A549 (cell line): ENCODE measurements at regions not wholly inside any gene's neighbourhood (a gene's known extent, or its start where the extent isn't known, plus 50 kb on each side); places are given as distances from the start of the nearest gene placed in this dataset.

Source experiments
- ATAC-seq, 2 experiments: fragments of 200-7000 bp in 1 of 2; fragments of >200 bp in 1 of 2; cut with Nextera tagmentation in 1 of 2; cut with Tn5 transposase in 1 of 2; 3 replicates each; pipeline versions ENCODE4 v1.8.0 to v1.9.1; 2018 to 2020; ENCODE audit warnings: mild to moderate bottlenecking in 1 of 2, moderate library complexity in 1 of 2
- CTCF ChIA-PET: fragments of 300-600 bp; sonication (Branson Sonifier 250); formaldehyde crosslinking; extraction: SDS; loops from one replicate; lab custom pipeline; 2021; ENCODE audit warnings: antibody characterized with exemption, inconsistent platforms; lab: Yijun Ruan, JAX
- POLR2A ChIA-PET: fragments of 350-600 bp; formaldehyde crosslinking; extraction: SDS; loops from one replicate; lab custom pipeline; 2021; ENCODE audit warnings: antibody characterized with exemption, inconsistent platforms; lab: Yijun Ruan, JAX
- DNase-seq, 2 experiments: peaks; one replicate each; pipeline versions ENCODE4 v3.0.0 to v3.0.0-alpha.2; 2011 to 2016; ENCODE audit warnings: low read depth in 1 of 2, low spot score in 1 of 2
- FAIRE-seq: peaks from 2 replicates; lab custom pipeline; 2011; peaks lifted over from hg19 to GRCh38; lab: Jason Lieb, UNC
- H3K27ac ChIP-seq, 2 experiments: fragments of >200 bp; sonication (Bioruptor Twin); formaldehyde crosslinking; 3 replicates each; pipeline ENCODE4 v1.5.1; 2016 to 2017
- H3K4me1 ChIP-seq: fragments of >200 bp; sonication (Bioruptor Twin); formaldehyde crosslinking; 3 replicates; pipeline ENCODE4 v1.6.1; 2016
- H3K4me2 ChIP-seq: fragments of >200 bp; sonication (Bioruptor Twin); formaldehyde crosslinking; 3 replicates; pipeline ENCODE4 v1.6.1; 2016
- H3K4me3 ChIP-seq: fragments of >200 bp; sonication (Bioruptor Twin); formaldehyde crosslinking; 3 replicates; pipeline ENCODE4 v1.5.1; 2016
- H3K9me3 ChIP-seq: fragments of >200 bp; sonication (Bioruptor Twin); formaldehyde crosslinking; 3 replicates; pipeline ENCODE4 v1.6.1; 2016
- CBX8 ChIP-seq: fragments of 200-600 bp; sonication (generic); IDR thresholded peaks from 2 replicates; pipeline ENCODE4 v1.6.1; 2016
- EHF ChIP-seq: fragments of 250-450 bp; sonication (Bioruptor Pico); IDR thresholded peaks from 2 replicates; pipeline ENCODE4 v1.5.0; 2020; ENCODE audit warnings: mild to moderate bottlenecking
- EHMT2 ChIP-seq: fragments of 200-600 bp; sonication (generic); IDR thresholded peaks from 2 replicates; pipeline ENCODE4 v1.6.1; 2016; ENCODE audit warnings: antibody characterized with exemption, low read depth, mild to moderate bottlenecking, moderate library complexity
- EP300 ChIP-seq, 2 experiments: fragments of >200 bp; sonication (Bioruptor Twin); formaldehyde crosslinking; IDR thresholded peaks; 2 replicates in 1 of 2; 3 replicates in 1 of 2; pipeline ENCODE4 v1.6.1; 2016 to 2017
- FOSL2 ChIP-seq, 2 experiments: fragments of 450-650 bp in 1 of 2; fragments of >200 bp in 1 of 2; sonication (Bioruptor Twin) in 1 of 2; formaldehyde crosslinking; IDR thresholded peaks; 2 replicates each; pipeline versions ENCODE4 v1.5.0 to v1.6.1; 2016 to 2020; ENCODE audit warnings: mild to moderate bottlenecking in 1 of 2, moderate library complexity in 1 of 2
- HOXB5 ChIP-seq: fragments of 250-450 bp; sonication (Bioruptor Pico); IDR thresholded peaks from 2 replicates; pipeline ENCODE4 v1.5.0; 2020; ENCODE audit warnings: mild to moderate bottlenecking, moderate library complexity
- KDM5A ChIP-seq: fragments of 200-600 bp; sonication (generic); IDR thresholded peaks from 2 replicates; pipeline ENCODE4 v1.6.1; 2016; ENCODE audit warnings: antibody characterized with exemption, mild to moderate bottlenecking
- NPAS2 ChIP-seq: fragments of 250-450 bp; sonication (Bioruptor Pico); IDR thresholded peaks from 2 replicates; pipeline ENCODE4 v1.8.0; 2022; ENCODE audit warnings: mild to moderate bottlenecking, moderate library complexity, borderline replicate concordance
- POLR2A ChIP-seq: IDR thresholded peaks from 2 replicates; pipeline ENCODE4 v1.6.1; 2012; ENCODE audit warnings: mild to moderate bottlenecking, low read length
- RARB ChIP-seq: fragments of 250-450 bp; sonication (Bioruptor Pico); IDR thresholded peaks from 2 replicates; pipeline ENCODE4 v1.8.0; 2021; ENCODE audit warnings: mild to moderate bottlenecking, moderate library complexity
- SMC3 ChIP-seq: fragments of >200 bp; sonication (Bioruptor Twin); formaldehyde crosslinking; IDR thresholded peaks from 3 replicates; pipeline ENCODE4 v1.6.1; 2018; ENCODE audit warnings: inconsistent platforms
- SREBF2 ChIP-seq: fragments of 450-650 bp; IDR thresholded peaks from 2 replicates; pipeline ENCODE4 v1.6.1; 2014; ENCODE audit warnings: mild to moderate bottlenecking, moderate library complexity
- TFCP2L1 ChIP-seq: fragments of 250-450 bp; sonication (Bioruptor Pico); IDR thresholded peaks from 2 replicates; pipeline ENCODE4 v1.5.0; 2021; ENCODE audit warnings: mild to moderate bottlenecking
- TP53 ChIP-seq: fragments of 250-450 bp; sonication (Bioruptor Pico); IDR thresholded peaks from 2 replicates; pipeline ENCODE4 v1.5.0; 2021; ENCODE audit warnings: mild to moderate bottlenecking, moderate library complexity
- ZC3H11A ChIP-seq: fragments of 450-650 bp; IDR thresholded peaks from 2 replicates; pipeline ENCODE4 v1.6.1; 2014; ENCODE audit warnings: antibody characterized with exemption, mild to moderate bottlenecking
- ZFP36 ChIP-seq: fragments of 450-650 bp; IDR thresholded peaks from 2 replicates; pipeline ENCODE4 v1.6.1; 2014; ENCODE audit warnings: borderline replicate concordance; ENCODE audit not compliant: partially characterized antibody
- WGBS: methylation state at CpG from one replicate; pipeline ENCODE4 v1.1.6; 2017; ENCODE audit errors: missing lambda C conversion rate; 5-methylcytosine and 5-hydroxymethylcytosine counted together
- TF ChIP-seq, protein P1 (sequence below): fragments of 150-350 bp; IDR thresholded peaks from 2 replicates; pipeline ENCODE4 v1.6.1; 2014; ENCODE audit warnings: low read depth, mild to moderate bottlenecking, low read length
- TF ChIP-seq, protein P2 (sequence below): IDR thresholded peaks from 2 replicates; pipeline ENCODE4 v1.6.1; 2012; ENCODE audit warnings: low read depth, borderline replicate concordance
- TF ChIP-seq, protein P3 (sequence below): fragments of >200 bp; sonication (Bioruptor Twin); formaldehyde crosslinking; IDR thresholded peaks from 3 replicates; pipeline ENCODE4 v1.6.1; 2016
- TF ChIP-seq, protein P4 (sequence below): fragments of >200 bp; sonication (Bioruptor Twin); formaldehyde crosslinking; IDR thresholded peaks from 2 replicates; pipeline ENCODE4 v1.6.1; 2016

DNA sequence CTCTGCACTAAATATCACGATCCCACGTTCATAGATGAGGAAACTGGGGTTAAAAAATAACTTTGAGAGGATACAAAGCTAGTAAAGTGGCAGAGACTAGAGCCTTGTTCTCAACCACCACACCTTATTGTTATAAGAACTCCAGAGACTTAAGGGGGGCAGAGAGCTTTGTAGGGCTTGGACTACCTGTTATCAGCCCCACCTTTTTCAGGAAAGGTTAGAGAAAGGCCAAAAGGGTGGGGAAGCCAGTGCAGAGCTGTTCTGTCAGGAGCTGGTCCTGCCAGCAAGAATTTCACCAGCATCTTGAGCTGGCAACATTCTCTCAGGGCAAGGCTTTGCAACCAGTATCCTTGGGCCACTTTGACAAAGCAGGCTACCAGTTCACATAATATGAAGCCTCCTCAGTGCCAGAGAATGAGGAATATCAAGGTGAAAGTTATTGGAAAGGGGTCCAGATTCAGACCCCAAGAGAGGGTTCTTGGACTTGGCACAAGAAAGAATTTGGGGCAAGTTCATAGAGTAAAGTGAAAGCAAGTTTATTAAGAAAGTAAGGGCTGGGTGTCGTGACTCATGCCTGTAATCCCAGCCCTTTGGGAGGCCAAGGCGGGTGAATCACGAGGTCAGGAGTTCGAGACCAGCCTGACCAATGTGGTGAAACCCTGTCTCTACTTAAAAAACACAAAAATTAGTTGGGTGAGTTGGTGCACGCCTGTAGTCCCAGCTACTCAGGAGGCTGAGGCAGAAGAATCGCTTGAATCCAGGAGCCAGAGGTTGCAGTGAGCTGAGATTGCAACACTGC lies 66.2 kb upstream of the CLINT1 start:
- peak in 1 of 2 experiments; percentile 24; a peak in 3 of 6 replicates for ATAC-seq
- ChIA-PET CTCF (interaction anchor here (2.1 kb wide), 1 partner anchor 70 kb away, joined by 12 read pairs; no protein-coding TSS in a partner anchor), POLR2A (no interaction called here)
- Histone ChIP-seq H3K4me2 (0 out of 3 replicates have a peak overlapping the region, but pooled peaks have one; percentile 1), H3K4me1 (peaks cover 13% of the 10 kb centered on the region; the same call in 2 of the 3 replicates), H3K27ac (0 out of 6 replicates have a peak overlapping the region, but pooled peaks of 1 of the 2 experiments have one; percentile 1), H3K9me3 (no peaks in the 10 kb centered on the region), H3K4me3 (no peak overlapping the region)
- peak in 1 of 2 experiments; percentile 17 for DNase-seq
- FAIRE-seq, result no peak
- WGBS, result 59% methylated on average over 8 of the region's 8 CpGs
- TF ChIP-seq EP300 (IDR thresholded peaks at IDR 0.05) (no peak), EHMT2 (no peak), EHF (no peak), CBX8 (no peak), ZC3H11A (no peak), TFCP2L1 (CRISPR knock-in tag) (no peak), POLR2A (no peak), SMC3 (no peak), ZFP36 (no peak), HOXB5 (no peak), RARB (CRISPR knock-in tag) (no peak), SREBF2 (no peak), FOSL2 (IDR thresholded peaks at IDR 0.05) (no peak), FOSL2 (CRISPR knock-in tag; IDR thresholded peaks at IDR 0.05) (no peak)
- TF ChIP-seq, protein P1, sequence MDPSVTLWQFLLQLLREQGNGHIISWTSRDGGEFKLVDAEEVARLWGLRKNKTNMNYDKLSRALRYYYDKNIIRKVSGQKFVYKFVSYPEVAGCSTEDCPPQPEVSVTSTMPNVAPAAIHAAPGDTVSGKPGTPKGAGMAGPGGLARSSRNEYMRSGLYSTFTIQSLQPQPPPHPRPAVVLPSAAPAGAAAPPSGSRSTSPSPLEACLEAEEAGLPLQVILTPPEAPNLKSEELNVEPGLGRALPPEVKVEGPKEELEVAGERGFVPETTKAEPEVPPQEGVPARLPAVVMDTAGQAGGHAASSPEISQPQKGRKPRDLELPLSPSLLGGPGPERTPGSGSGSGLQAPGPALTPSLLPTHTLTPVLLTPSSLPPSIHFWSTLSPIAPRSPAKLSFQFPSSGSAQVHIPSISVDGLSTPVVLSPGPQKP, result no peak
- TF ChIP-seq, protein P2, sequence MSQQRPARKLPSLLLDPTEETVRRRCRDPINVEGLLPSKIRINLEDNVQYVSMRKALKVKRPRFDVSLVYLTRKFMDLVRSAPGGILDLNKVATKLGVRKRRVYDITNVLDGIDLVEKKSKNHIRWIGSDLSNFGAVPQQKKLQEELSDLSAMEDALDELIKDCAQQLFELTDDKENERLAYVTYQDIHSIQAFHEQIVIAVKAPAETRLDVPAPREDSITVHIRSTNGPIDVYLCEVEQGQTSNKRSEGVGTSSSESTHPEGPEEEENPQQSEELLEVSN, result no peak
- TF ChIP-seq, protein P3, sequence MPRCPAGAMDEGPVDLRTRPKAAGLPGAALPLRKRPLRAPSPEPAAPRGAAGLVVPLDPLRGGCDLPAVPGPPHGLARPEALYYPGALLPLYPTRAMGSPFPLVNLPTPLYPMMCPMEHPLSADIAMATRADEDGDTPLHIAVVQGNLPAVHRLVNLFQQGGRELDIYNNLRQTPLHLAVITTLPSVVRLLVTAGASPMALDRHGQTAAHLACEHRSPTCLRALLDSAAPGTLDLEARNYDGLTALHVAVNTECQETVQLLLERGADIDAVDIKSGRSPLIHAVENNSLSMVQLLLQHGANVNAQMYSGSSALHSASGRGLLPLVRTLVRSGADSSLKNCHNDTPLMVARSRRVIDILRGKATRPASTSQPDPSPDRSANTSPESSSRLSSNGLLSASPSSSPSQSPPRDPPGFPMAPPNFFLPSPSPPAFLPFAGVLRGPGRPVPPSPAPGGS, result no peak
- TF ChIP-seq, protein P4, sequence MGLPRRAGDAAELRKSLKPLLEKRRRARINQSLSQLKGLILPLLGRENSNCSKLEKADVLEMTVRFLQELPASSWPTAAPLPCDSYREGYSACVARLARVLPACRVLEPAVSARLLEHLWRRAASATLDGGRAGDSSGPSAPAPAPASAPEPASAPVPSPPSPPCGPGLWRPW, result no peak

DNA sequence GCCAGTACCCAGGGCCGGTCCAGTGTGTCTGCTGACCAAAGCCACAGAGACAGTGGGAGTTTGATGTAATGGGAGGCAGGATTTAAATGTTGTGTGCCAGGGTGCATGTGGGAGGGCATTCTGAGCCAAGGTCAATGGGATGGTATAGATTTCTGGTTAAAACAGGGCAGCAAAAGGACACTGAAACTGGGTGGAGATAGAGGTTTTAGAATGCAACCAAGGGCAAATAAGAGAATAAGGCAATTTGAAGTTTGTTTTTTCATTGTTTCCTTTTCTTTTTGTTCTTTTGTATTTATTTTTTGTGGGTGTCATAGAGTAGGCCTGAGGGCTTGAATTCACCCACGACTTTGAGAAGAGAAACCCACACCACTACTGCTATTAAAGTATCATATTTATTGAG lies 65.5 kb upstream of the CLINT1 start:
- Histone ChIP-seq H3K27ac (no peak overlapping the region), H3K4me3 (no peak overlapping the region), H3K4me2 (no peak overlapping the region), H3K4me1 (peaks cover 13% of the 10 kb centered on the region; the same call in 2 of the 3 replicates), H3K9me3 (no peaks in the 10 kb centered on the region)
- CTCF ChIA-PET, result interaction anchor here (2.1 kb wide), 1 partner anchor 69 kb away, joined by 12 read pairs; no protein-coding TSS in a partner anchor
- DNase-seq, result no peak
- 0 out of 6 replicates have a peak, but pooled peaks of 1 of the 2 experiments have one; percentile 43 for ATAC-seq
- WGBS, result 36% methylated on average over 2 of the region's 2 CpGs
- no peak for FAIRE-seq
- TF ChIP-seq TFCP2L1 (CRISPR knock-in tag), result no peak
- no peak for TF ChIP-seq TP53 (CRISPR knock-in tag)
- POLR2A ChIA-PET, result no interaction called here

DNA sequence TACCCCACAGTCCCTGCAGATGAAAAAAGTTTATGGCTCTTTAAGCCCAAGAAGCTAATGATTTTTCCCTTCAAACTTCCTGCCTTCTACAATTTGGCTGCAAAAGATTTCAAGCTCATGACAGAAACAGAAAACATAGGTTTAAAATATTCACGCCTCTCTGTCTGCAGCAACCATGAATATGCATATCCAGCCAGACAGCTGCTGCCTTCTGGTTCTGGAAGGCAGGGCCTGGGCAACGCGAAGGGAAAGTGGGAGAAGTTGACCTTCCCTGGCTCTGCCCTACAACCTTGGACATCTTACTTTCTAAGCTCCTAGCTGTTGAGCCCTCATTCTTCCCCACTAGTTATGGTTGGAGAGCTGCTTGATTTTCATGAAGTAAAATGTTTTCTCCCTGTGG lies 64.8 kb upstream of the CLINT1 start:
- TF ChIP-seq, protein P2, result no peak
- TF ChIP-seq NPAS2 (CRISPR knock-in tag) (no peak), KDM5A (no peak), EHF (no peak)
- POLR2A ChIA-PET, result no interaction called here
- WGBS, result 89% methylated on average over 3 of the region's 3 CpGs
- CTCF ChIA-PET, result interaction anchor here (1.0 to 2.3 kb wide), 4 partner anchors 15 to 71 kb away, joined by 3 to 12 read pairs (median 6); no protein-coding TSS in a partner anchor
- H3K27ac ChIP-seq, result no peak overlapping the region
- H3K9me3 ChIP-seq, result no peaks in the 10 kb centered on the region
- peaks cover 18% of the 10 kb centered on the region; the same call in 2 of the 3 replicates for H3K4me1 ChIP-seq
- H3K4me2 ChIP-seq, result no peak overlapping the region
- DNase-seq (no peak), FAIRE-seq (no peak), ATAC-seq (0 out of 6 replicates have a peak, but pooled peaks of 1 of the 2 experiments have one; percentile 39)
- H3K4me3 ChIP-seq, result no peak overlapping the region
